Muscle of leg (tissue), 3 donors: ENCODE measurements at regions not wholly inside any gene's neighbourhood (a gene's known extent, or its start where the extent isn't known, plus 50 kb on each side); places are given as distances from the start of the nearest gene placed in this dataset.

Experiments
- DNase-seq: peaks from one replicate; pipeline ENCODE4 v3.0.0; 2013
- H3K27ac ChIP-seq: one replicate; pipeline ENCODE4 v1.5.1; 2013; ENCODE audit warnings: mild to moderate bottlenecking, low read length, control low read depth
- H3K27me3 ChIP-seq: one replicate; pipeline ENCODE4 v1.6.1; 2013; ENCODE audit warnings: low read length; ENCODE audit not compliant: control insufficient read depth, insufficient read depth
- H3K36me3 ChIP-seq: one replicate; pipeline ENCODE4 v1.6.1; 2013; ENCODE audit warnings: low read length; ENCODE audit not compliant: control insufficient read depth, insufficient read depth
- H3K4me1 ChIP-seq: one replicate; pipeline ENCODE4 v1.6.1; 2013; ENCODE audit warnings: low read length; ENCODE audit not compliant: control insufficient read depth, insufficient read depth
- H3K4me3 ChIP-seq: one replicate; pipeline ENCODE4 v1.5.1; 2013; ENCODE audit warnings: low read length, control low read depth
- H3K9me3 ChIP-seq: replicated peaks from 2 replicates; pipeline ENCODE4 v1.6.1; 2013; ENCODE audit warnings: low read depth, low read length; ENCODE audit not compliant: control insufficient read depth
- WGBS: methylation state at CpG from one replicate; pipeline ENCODE4 v1.1.5; 2013; ENCODE audit warnings: missing lambda C conversion rate; ENCODE audit not compliant: insufficient coverage; 5-methylcytosine and 5-hydroxymethylcytosine counted together

- no peaks in the 10 kb centered on the region for H3K9me3 ChIP-seq
- no peak overlapping the region for H3K27ac ChIP-seq
- H3K36me3 ChIP-seq, result no peaks in the 10 kb centered on the region
- no peak overlapping the region for H3K4me3 ChIP-seq
- 86% methylated on average over 8 of the region's 9 CpGs for WGBS
- H3K27me3 ChIP-seq, result no peaks in the 10 kb centered on the region
- no peaks in the 10 kb centered on the region for H3K4me1 ChIP-seq
- DNase-seq, result no peak
Measured at GRCh38 chr18:78758496-78758895, 221.1 kb upstream of the SALL3 start.

DNA sequence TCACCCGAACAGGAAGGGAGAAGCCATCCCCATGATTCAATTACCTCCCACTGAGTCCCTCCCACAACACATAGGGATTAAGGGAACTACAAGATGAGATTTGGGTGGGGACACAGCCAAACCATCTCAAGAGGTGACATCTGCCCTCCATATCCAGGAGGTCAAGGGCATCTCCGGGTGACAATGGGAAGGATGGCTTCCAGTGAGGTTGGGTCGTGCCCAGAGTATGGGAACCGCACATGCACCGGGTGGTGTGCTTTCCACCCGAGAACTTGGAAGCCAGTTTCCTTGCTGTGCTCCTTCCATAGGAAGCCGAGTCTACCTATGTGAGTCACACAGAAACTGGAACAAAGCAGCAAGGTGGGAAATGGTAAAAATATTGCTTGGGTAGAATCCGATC, 216.9 kb upstream of the SALL3 start:
- H3K27me3 ChIP-seq, result peaks cover 8% of the 10 kb centered on the region
- DNase-seq, result no peak
- no peak overlapping the region for H3K4me3 ChIP-seq
- no peaks in the 10 kb centered on the region for H3K4me1 ChIP-seq
- WGBS, result 95% methylated on average over 6 of the region's 8 CpGs
- no peaks in the 10 kb centered on the region for H3K36me3 ChIP-seq
- H3K27ac ChIP-seq, result no peak overlapping the region
- H3K9me3 ChIP-seq, result no peaks in the 10 kb centered on the region

DNA sequence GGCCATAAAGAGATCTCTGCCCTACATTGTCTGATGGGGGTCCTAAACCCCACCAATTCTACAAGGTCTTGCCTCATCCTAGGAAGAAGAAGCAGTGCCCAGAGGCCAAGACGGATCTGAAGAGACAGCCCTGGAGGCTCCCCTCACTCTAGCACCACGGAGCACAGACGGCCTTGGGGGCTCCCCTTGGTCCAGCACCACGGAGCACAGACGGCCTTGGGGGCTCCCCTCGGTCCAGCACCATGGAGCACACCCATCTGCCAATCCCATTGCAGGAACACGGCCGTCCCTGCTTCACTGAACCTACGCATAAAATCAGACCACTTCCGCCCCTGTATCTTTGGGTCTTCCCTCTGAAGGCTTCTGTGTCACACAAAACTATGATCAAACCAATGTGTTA, 215.1 kb upstream of the SALL3 start:
- no peak overlapping the region for H3K27ac ChIP-seq
- H3K4me1 ChIP-seq, result no peaks in the 10 kb centered on the region
- no peaks in the 10 kb centered on the region for H3K36me3 ChIP-seq
- peaks cover 23% of the 10 kb centered on the region for H3K27me3 ChIP-seq
- WGBS, result 86% methylated on average over 8 of the region's 10 CpGs
- DNase-seq, result no peak
- H3K4me3 ChIP-seq, result no peak overlapping the region
- no peaks in the 10 kb centered on the region for H3K9me3 ChIP-seq

GRCh38 chr18:78765142-78765541, 214.5 kb upstream of the SALL3 start:
- 72% methylated on average over 11 of the region's 12 CpGs for WGBS
- Histone ChIP-seq H3K4me3 (no peak overlapping the region), H3K27ac (no peak overlapping the region), H3K27me3 (peaks cover 27% of the 10 kb centered on the region), H3K36me3 (no peaks in the 10 kb centered on the region), H3K4me1 (no peaks in the 10 kb centered on the region), H3K9me3 (no peaks in the 10 kb centered on the region)
- no peak for DNase-seq

GRCh38 chr18:78765637-78766281, 213.9 kb upstream of the SALL3 start:
- H3K4me3 ChIP-seq, result no peak overlapping the region
- H3K27ac ChIP-seq, result no peak overlapping the region
- DNase-seq, result no peak
- H3K27me3 ChIP-seq, result peaks cover 33% of the 10 kb centered on the region
- no peaks in the 10 kb centered on the region for H3K9me3 ChIP-seq
- no peaks in the 10 kb centered on the region for H3K4me1 ChIP-seq
- WGBS, result 70% methylated on average over 21 of the region's 23 CpGs
- no peaks in the 10 kb centered on the region for H3K36me3 ChIP-seq

DNA sequence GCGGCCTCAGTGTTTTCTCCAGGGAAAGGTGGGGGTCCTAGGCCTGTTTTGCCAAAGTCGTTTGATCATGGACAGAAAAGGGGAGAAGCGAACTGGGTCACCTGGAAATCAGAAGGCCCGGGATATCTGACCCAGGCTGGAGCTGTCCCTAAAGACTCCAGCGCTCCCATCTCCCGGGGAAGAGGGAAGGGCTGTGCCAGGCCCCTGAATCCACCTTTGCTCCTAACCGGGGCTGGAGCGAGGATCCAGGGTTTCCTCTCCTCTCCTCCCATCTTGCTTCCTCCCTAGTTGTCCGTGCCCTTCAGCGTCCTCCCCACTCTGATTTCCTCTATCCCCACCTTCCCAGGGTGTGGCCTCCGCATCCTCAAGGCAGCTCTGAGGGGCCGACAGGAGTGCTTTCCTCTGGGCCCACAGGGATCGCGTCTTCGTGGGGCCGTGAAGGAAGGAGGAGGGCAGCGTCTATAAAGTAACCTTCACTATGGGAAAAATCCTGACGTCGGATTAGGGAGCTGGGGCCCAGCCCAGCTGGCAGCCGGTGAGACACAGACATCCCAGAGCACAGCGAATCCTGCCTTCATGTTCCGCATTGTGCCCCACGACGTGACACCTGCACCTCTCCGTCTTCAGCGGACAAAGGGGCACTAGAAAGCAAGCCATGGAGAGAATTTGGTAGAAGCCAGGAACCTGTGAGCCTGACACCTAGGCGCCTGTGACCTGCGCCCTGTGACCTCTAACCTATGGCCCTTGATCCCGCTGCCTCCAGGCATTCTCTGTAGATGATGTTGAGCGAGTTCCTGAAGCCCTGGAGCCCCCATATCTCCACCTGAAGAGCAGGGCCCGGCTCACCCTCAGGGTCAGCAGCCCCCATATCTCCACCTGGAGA, 212.7 kb upstream of the SALL3 start:
- no peak overlapping the region for H3K27ac ChIP-seq
- peaks cover 36% of the 10 kb centered on the region for H3K27me3 ChIP-seq
- H3K9me3 ChIP-seq, result no peaks in the 10 kb centered on the region
- no peak overlapping the region for H3K4me3 ChIP-seq
- no peaks in the 10 kb centered on the region for H3K36me3 ChIP-seq
- no peaks in the 10 kb centered on the region for H3K4me1 ChIP-seq
- WGBS, result 69% methylated on average over 25 of the region's 31 CpGs
- no peak for DNase-seq

DNA sequence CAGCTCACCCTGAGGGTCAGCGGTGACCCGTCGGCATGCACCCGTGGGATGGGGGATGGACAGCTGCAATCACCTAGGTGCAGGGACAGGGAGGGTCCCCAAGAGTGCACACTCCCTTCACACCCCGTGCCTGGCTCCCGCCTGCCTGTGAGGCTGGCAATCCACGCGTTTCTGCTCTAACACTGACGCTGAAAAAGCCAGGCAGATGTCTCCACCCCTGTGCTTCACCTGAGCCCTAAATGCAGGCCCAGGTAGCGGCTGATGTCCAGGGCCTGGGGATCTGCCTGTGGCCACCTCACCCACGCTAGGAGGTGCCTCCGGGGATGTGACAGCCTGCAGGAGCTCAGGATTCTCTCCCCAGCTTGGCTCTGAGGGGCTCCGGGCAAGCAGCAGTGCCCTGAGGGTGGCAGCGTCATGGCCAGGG, 212.0 kb upstream of the SALL3 start:
- DNase-seq, result no peak
- H3K9me3 ChIP-seq, result no peaks in the 10 kb centered on the region
- H3K4me1 ChIP-seq, result no peaks in the 10 kb centered on the region
- WGBS, result 83% methylated on average over 14 of the region's 14 CpGs
- H3K27me3 ChIP-seq, result peaks cover 36% of the 10 kb centered on the region
- no peak overlapping the region for H3K27ac ChIP-seq
- H3K4me3 ChIP-seq, result no peak overlapping the region
- no peaks in the 10 kb centered on the region for H3K36me3 ChIP-seq

DNA sequence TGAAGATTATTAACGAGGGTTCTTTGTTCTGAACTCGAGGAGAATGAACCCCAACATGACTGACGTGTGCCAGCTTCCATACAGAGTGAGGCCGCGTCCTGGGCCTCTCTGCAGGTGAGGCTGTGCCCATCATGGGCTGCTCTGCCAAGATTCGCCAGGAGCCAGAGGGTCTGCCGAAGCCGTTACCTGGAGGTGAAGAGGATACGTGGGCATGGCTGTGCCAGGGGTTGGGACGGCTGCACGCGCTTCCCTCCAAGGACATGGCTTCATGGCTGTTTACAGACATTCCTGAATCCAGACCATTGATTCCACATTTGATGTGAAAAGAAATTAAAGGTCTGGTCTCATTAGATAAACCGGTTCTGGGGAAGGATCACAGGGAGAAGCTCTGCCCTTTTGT, 211.4 kb upstream of the SALL3 start:
- DNase-seq, result no peak
- Histone ChIP-seq H3K4me1 (no peaks in the 10 kb centered on the region), H3K27me3 (peaks cover 36% of the 10 kb centered on the region), H3K27ac (no peak overlapping the region), H3K9me3 (no peaks in the 10 kb centered on the region), H3K36me3 (no peaks in the 10 kb centered on the region), H3K4me3 (no peak overlapping the region)
- WGBS, result 79% methylated on average over 9 of the region's 13 CpGs

- WGBS, result 40% methylated on average over 12 of the region's 25 CpGs
Measured at GRCh38 chr18:78768656-78769501, 210.7 kb upstream of the SALL3 start.

More at GRCh38 chr18:78768656-78769501, 210.7 kb upstream of the SALL3 start:
- Histone ChIP-seq H3K4me3 (no peak overlapping the region), H3K9me3 (no peaks in the 10 kb centered on the region), H3K27ac (no peak overlapping the region), H3K27me3 (peaks cover 36% of the 10 kb centered on the region), H3K36me3 (no peaks in the 10 kb centered on the region), H3K4me1 (no peaks in the 10 kb centered on the region)
- DNase-seq, result no peak
